ENCODE measurements at regions not wholly inside any gene's neighbourhood (a gene's known extent, or its start where the extent isn't known, plus 50 kb on each side); places are given as distances from the start of the nearest gene placed in this dataset.

GRCh38 chr16:82389956-82390650, 220.1 kb upstream of the MPHOSPH6 start:
- no peak for DNase-seq
- no peaks in the 10 kb centered on the region for H3K9me3 ChIP-seq (replicated peaks)
- intact Hi-C loops (cut with micrococcal nuclease): no loop called here
- H3K4me1 ChIP-seq: no peaks in the 10 kb centered on the region
- no peak overlapping the region for H3K4me3 ChIP-seq
- TF ChIP-seq CTCF (IDR thresholded peaks at IDR 0.05; ENCODE audit: borderline replicate concordance): no peak
- H3K27ac ChIP-seq (replicated peaks): no peak overlapping the region
- no peaks in the 10 kb centered on the region for H3K36me3 ChIP-seq
- peaks cover 6% of the 10 kb centered on the region for H3K27me3 ChIP-seq (ENCODE audit: low read depth)

- Histone ChIP-seq H3K4me3 (no peak overlapping the region), H3K4me1 (no peaks in the 10 kb centered on the region), H3K27me3 (ENCODE audit: low read depth) (no peaks in the 10 kb centered on the region), H3K9me3 (replicated peaks) (no peaks in the 10 kb centered on the region), H3K36me3 (no peaks in the 10 kb centered on the region), H3K27ac (replicated peaks) (no peak overlapping the region)
- intact Hi-C loops (cut with micrococcal nuclease): no loop called here
- TF ChIP-seq CTCF (IDR thresholded peaks at IDR 0.05; ENCODE audit: borderline replicate concordance): no peak
- DNase-seq: no peak
Observed at GRCh38 chr16:82386761-82387160, 216.7 kb upstream of the MPHOSPH6 start.

- Histone ChIP-seq H3K4me3 (no peak overlapping the region), H3K27me3 (ENCODE audit: low read depth) (peaks cover 4% of the 10 kb centered on the region), H3K4me1 (no peaks in the 10 kb centered on the region), H3K9me3 (replicated peaks) (peaks cover 6% of the 10 kb centered on the region), H3K36me3 (no peaks in the 10 kb centered on the region), H3K27ac (replicated peaks) (no peak overlapping the region)
- intact Hi-C loops (cut with micrococcal nuclease): no loop called here
- DNase-seq: no peak
- no peak for TF ChIP-seq CTCF (IDR thresholded peaks at IDR 0.05; ENCODE audit: borderline replicate concordance)
Observed at GRCh38 chr16:82384949-82385348, 214.9 kb upstream of the MPHOSPH6 start.

GRCh38 chr16:82384017-82384416, 214.0 kb upstream of the MPHOSPH6 start:
- TF ChIP-seq CTCF (IDR thresholded peaks at IDR 0.05; ENCODE audit: borderline replicate concordance): no peak
- intact Hi-C loops (cut with micrococcal nuclease): no loop called here
- no peak for DNase-seq
- H3K27ac ChIP-seq (replicated peaks): no peak overlapping the region
- H3K4me3 ChIP-seq: no peak overlapping the region
- H3K9me3 ChIP-seq (replicated peaks): peaks cover 6% of the 10 kb centered on the region
- H3K27me3 ChIP-seq (ENCODE audit: low read depth): peaks cover 4% of the 10 kb centered on the region
- H3K4me1 ChIP-seq: no peaks in the 10 kb centered on the region
- H3K36me3 ChIP-seq: no peaks in the 10 kb centered on the region

GRCh38 chr16:82382521-82382920, 212.5 kb upstream of the MPHOSPH6 start:
- H3K4me3 ChIP-seq: no peak overlapping the region
- H3K27ac ChIP-seq (replicated peaks): no peak overlapping the region
- H3K36me3 ChIP-seq: no peaks in the 10 kb centered on the region
- intact Hi-C loops (cut with micrococcal nuclease): no loop called here
- no peak for DNase-seq
- H3K9me3 ChIP-seq (replicated peaks): peaks cover 6% of the 10 kb centered on the region
- TF ChIP-seq CTCF (IDR thresholded peaks at IDR 0.05; ENCODE audit: borderline replicate concordance): no peak
- peaks cover 4% of the 10 kb centered on the region for H3K27me3 ChIP-seq (ENCODE audit: low read depth)
- no peaks in the 10 kb centered on the region for H3K4me1 ChIP-seq

Measured in left ventricle myocardium inferior (tissue), 1 donor.